Stimulated activated CD4-positive, alpha-beta T cell treated with anti-CD3 and anti-CD28 coated beads, TNF-alpha, amount 100 ng/mL, for 1 hour (primary cell): ENCODE measurements at regions not wholly inside any gene's neighbourhood (a gene's known extent, or its start where the extent isn't known, plus 50 kb on each side); places are given as distances from the start of the nearest gene placed in this dataset.

Experiments
- DNase-seq, 3 donors: peaks; one replicate each; pipeline ENCODE4 v3.0.0-alpha.2; 2020; ENCODE audit warnings: low read depth in 3 of 3, low spot score in 1 of 3

GRCh38 chr15:25981114-25981513, 118.0 kb upstream of the ATP10A start:
- no peak for DNase-seq

DNA sequence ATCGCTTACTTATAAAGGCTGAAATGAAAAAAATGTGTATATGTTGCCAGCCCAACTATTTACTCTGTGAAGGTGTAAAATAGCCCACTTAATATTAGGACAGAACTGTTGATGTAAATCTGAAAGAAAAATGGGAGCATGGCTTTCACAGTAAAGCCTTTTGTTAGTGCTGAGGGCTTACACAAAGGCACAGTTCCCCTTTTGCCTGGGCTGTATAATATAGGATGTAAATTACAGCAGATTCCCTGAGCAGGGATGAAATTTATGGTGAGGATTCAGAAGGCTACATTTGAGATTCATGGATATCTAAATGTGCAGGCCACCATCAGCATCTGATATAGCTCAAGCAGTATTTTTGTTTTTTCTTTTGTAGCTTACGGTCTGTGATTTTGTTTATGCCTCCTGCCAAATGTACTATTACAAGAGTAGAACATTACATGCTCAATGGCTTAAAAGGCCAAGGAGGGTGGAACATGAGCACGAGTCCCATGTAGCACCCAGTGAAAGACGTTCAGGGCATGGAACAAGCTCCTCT, 109.1 kb upstream of the ATP10A start:
- DNase-seq, result no peak

DNA sequence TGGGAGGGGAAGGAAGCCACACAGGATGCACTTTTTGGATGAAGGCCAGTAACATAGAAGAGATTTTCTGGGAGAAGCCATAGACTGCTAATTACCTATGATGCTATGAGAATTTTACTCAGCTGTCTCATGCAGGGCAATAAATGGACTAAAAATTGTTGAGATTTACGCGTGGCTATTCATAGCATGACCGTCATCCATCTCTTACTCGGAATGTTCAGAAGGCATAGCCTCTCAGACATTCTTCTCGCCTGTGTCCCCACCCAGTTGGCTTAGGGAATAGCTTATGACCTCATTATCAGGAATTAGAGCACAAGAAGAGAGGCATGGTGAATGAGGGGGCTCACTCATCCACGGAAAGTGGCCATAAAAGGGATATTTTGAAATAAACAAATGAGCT, 107.9 kb upstream of the ATP10A start:
- no peak for DNase-seq

DNA sequence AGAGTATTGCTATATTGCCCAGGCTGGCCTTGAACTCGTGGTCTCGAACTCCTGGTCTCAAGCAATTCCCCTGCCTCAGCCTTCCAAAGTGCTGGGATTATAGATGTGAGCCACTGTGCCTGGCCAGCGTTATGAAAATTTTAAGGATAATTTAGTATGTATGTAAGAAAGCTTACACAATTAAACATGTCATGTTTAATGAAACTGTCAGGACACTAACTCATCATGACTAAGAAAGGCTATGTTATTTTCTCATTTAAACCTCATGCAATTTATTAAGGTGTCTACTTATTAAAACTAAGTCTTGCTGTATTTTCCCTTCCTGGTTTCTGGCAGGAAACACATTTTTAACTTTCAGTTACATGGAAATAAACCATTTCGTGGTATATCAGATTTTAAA, 106.8 kb upstream of the ATP10A start:
- DNase-seq, result no peak

GRCh38 chr15:25967116-25967515, 104.0 kb upstream of the ATP10A start:
- DNase-seq, result no peak

- DNase-seq, result no peak
These were observed 102.2 kb upstream of the ATP10A start for GRCh38 chr15:25965326-25965725.

DNA sequence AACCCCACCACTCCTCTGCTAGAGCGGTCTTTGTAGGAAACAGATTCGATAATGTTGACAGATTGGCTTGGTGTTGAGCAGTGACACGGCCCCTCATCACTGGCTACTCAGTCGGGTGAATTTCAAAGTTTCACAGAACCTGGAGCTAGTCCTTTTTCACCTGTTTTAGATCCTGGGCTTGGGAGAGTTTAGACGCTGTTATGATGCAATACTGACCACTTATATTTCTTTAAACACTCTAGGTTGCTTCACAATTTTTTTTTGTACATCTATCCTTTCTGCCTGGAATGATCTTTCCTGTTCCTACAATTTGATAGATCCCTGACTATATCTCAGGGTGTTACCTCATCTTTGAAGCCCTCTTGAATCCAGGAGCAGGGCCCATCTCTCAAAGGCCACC, 97.1 kb upstream of the ATP10A start:
- no peak for DNase-seq

GRCh38 chr15:25959100-25959499, 96.0 kb upstream of the ATP10A start:
- DNase-seq, result no peak

DNA sequence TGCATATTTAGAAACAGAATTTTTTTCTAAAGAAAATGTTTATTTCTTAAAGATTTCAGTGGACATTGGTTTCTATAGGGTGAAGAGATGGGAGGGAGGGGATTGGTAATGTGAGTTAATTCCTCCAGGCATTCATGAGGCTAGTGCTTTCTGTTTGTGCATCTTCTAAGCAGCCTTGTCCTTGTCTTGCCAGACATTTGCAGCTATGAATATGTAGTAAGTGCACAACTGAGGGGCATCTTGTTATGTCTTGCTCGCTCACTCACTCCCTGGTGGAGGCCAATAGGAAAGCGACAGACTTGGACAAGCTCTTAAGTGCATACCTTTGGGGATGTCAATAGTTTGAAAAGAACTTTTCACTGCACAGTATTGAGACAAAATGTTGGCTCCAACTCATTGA, 92.5 kb upstream of the ATP10A start:
- DNase-seq, result no peak

DNA sequence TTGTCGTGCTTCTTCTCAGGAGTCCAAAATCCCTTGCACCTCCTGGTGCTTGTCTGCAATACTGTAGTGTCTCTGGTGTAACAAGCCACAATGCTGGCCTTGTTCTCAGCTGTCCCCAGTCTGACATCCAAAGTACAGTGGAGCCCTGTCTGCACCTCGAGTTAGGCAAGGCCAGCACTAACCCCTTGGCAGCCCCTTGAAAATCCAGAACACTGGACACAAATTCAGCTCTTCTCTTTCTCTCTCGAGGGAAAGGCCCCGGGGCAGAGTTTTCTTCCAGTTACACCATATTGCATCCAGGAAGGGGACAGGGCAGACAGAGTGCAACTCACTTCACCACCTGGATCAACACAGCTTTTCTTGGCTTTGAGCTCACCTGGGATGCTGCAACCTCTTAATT, 91.3 kb upstream of the ATP10A start:
- DNase-seq, result no peak

DNA sequence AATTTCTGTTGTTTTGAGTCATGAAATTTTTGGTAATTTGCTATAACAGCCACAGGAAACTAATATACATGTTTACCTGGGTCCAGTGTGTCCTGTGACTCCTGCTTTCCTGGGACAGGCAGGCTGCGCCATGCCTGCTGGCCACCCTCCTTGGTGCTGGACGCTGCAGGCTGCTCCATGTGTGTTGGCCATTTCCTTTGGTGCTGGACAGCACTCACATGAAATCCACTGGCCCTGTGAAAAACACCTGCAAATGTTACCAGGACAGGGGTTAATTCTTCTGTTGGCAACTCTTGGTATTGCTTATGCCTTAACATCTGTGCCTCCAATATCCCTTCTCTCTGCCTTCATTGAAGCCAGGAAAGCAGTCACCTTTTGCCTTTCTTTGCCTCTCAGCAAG, 86.9 kb upstream of the ATP10A start:
- no peak for DNase-seq

DNA sequence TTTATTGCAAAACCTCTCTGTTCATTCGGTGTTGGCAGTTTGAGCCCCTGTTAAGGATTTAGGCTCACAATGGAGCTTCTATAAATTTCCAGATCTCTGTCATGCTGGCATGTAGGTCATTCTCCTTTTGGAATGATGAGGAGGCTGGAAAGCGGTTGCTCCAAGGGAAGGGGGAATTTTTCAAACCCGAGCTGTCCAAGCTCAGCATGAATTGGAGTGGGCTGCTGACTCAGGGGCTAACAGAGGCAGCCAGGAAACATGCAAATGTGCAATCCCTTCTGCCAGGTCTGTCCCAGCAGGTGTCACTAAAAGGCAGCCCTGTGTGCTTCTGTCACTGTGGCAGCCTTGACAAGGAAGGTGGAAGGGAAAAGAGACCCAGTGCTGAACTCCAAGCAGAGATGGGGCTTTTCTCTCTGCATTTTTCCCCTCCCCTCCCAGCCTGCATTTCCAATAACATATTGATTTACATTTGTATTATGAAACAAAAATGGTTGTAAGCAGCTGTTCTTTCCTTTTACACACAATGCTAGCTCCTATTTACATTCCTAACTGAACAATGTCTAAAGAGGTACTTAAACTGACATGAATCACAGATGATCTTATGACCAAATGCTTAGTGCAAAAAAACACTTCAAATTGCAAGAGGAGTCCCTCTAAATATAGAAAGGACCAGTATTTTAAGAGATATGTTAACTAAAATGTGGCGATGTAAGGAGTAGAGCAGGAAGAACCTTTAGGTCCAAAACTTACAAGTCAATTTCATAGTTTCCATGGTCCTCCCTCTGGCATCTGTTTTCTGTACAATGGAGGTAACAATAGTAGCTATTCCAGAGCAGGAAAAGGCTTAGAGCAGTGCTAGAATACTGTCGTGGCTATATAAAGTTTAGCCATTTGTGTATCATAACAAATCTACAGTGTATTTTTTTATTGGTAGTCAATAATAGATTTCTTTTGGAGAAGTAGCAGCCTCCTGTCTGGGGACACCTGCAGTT, 84.5 kb upstream of the ATP10A start:
- no peak for DNase-seq

DNA sequence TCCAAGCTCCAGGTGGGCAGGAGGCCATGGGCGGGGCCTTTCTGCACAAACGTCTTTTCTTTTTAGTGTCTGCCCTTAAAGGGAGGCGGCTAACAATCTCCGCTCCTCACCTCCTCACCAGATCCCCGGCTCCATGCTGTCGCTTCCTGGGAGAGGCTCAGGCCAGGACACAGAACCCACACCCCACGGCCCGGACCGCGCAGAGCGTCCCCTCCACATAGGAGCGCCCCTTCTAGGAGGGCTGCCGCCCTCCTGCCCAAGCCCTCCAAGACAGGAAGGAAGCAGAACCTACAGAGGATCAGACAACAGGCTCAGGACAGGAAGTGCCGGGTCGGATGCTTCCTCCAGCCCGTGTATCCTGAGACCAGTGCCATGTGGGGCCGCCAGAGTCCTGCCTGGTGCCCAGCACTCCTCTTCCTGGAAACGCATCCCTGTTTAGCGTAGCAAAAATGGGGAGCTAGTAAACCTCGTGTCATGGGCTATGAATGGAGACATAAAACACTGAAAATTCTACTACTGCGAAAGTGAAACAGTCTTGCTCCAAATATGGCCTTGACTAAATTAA, 83.2 kb upstream of the ATP10A start:
- DNase-seq, result no peak

DNA sequence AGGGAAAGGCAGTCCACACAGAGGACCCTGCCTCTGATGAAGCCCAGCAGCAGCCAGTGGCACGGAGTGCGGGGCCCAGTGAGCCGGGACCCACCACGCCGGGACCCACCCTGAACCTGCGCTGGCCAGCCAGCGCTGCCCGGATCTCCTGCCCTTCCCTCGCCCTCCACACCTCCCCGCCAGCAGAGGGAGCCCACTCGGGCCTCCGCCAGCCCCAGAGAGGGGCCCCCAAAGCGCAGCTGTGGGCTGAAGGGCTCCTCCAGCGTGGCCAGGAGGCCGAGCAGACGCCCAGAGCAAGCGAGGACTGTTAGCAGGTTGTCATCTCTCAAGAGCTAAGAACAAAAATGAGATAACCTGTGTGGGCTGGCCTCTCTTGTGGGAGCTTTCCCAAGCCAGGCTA, 81.3 kb upstream of the ATP10A start:
- no peak for DNase-seq

GRCh38 chr15:25943831-25944230, 80.7 kb upstream of the ATP10A start:
- no peak for DNase-seq

DNA sequence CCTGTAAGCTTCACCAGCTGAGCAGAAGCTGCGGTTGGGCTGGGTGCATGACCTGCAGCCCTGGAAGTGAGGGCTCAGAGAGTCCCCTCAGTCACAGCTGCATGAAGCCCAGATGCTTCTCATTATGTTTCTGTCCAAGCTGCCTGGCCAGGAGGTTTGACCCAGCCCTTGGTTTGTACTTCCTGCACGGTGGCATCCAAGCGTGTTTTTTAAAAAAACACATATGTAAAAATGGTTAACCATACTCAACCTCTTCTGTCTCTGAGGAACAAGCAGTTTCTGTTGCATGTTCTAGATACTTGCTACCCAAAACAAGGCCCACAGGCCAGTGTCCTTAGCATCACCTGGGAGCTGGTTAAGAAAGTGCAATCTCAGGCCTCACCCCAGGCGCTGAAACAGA, 76.0 kb upstream of the ATP10A start:
- DNase-seq, result no peak

DNA sequence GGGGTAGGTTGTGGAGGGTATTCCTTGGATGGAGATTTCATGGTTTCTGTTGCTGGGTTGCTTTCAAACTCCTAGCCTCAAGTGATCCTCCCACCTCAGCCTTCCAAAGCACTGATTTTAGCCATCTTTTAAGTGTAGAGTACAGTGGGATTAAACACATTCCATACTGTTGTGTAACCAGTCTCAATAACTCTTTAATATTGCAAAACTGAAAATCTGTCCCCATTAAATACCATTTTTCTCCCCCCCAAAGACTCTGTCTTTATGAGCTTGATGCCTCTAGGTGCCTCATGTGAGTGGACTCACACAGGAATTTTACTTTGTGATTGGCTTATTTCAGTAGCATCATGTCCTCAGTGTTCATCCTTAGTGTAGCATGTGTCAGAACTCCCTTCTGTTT, 74.7 kb upstream of the ATP10A start:
- no peak for DNase-seq

GRCh38 chr15:25936004-25936403, 72.9 kb upstream of the ATP10A start:
- no peak for DNase-seq

- DNase-seq, result peak; percentile 26 to 41 (median 33)
These were observed 70.5 kb upstream of the ATP10A start for GRCh38 chr15:25933456-25934158.

DNA sequence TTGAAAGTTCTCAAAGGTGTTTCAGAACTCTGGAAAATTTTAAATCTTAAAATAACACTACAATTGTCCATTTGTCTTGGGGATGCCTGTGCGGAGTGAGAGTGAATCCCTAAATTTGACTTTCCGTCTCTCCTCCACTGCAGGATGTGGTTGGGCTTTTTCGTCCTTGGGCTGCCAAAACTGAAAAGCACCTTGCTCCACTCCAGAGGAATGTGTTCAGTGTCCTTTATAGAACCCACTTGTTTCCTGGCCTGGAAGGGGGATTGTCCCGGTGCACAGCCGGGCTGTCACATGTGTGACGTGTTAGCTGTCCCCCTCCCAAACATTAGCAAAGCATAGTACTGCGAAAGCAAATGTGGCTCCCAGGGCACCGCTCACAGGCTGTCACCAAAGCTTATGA, 69.6 kb upstream of the ATP10A start:
- no peak for DNase-seq

GRCh38 chr15:25931851-25932250, 68.7 kb upstream of the ATP10A start:
- DNase-seq, result no peak

DNA sequence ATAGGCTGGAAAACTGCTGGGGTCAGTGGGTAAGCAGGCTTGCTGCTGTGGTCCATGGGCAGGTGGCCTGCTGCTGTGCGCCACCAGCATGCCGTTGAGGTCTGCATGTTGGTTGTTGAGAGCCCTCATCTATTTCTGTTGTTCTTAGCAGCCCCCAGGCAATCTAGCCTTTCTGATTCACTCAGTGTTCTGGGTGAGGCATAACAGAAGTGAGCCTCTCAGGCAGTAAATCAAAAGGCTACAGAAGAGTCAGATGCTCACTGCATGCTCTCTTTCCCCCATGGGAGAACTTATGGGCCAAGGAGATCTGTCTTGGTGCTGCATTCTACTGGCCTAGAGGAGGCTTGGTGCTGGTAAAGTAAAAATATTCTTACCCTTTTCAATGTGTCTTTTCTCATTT, 67.8 kb upstream of the ATP10A start:
- DNase-seq, result no peak
